H1 (cell line): ENCODE measurements at regions not wholly inside any gene's neighbourhood (a gene's known extent, or its start where the extent isn't known, plus 50 kb on each side); places are given as distances from the start of the nearest gene placed in this dataset.

ENCODE experiments used
- CTCF ChIA-PET: fragments of 300-600 bp; sonication (Branson Sonifier 250); formaldehyde crosslinking; loops from one replicate; lab custom pipeline; 2021; ENCODE audit not compliant: partially characterized antibody; lab: Charles Lee
- POLR2A ChIA-PET: fragments of 300-600 bp; sonication (Branson Sonifier 250); formaldehyde crosslinking; loops from one replicate; lab custom pipeline; 2021; ENCODE audit warnings: inconsistent platforms; ENCODE audit not compliant: partially characterized antibody; lab: Charles Lee
- DNase-seq, 2 experiments: peaks; one replicate each; pipeline versions ENCODE4 v3.0.0 to v3.0.0-alpha.2; 2010 to 2022; ENCODE audit warnings: low spot score in 2 of 2, low read depth in 1 of 2, mixed read lengths in 1 of 2
- FAIRE-seq: peaks from 2 replicates; lab custom pipeline; 2011; peaks lifted over from hg19 to GRCh38; lab: Jason Lieb, UNC
- H2AFZ ChIP-seq: 2 replicates; pipeline ENCODE4 v1.8.1; 2012; ENCODE audit warnings: low read length, inconsistent platforms
- H2AK5ac ChIP-seq: 2 replicates; pipeline ENCODE4 v1.6.1; 2013; ENCODE audit warnings: low read depth, low read length
- H2BK120ac ChIP-seq: replicated peaks from 2 replicates; pipeline ENCODE3; 2013; ENCODE audit warnings: low read depth, low read length, inconsistent platforms
- H2BK12ac ChIP-seq: 2 replicates; pipeline ENCODE4 v1.6.1; 2013; ENCODE audit warnings: low read depth, low read length
- H2BK15ac ChIP-seq: 2 replicates; pipeline ENCODE4 v1.6.1; 2013; ENCODE audit warnings: low read length
- H2BK20ac ChIP-seq: 2 replicates; pipeline ENCODE4 v1.6.1; 2013; ENCODE audit warnings: low read length
- H2BK5ac ChIP-seq: 2 replicates; pipeline ENCODE4 v1.6.1; 2013; ENCODE audit warnings: low read depth, low read length
- H3K14ac ChIP-seq: 2 replicates; pipeline ENCODE4 v1.6.1; 2013; ENCODE audit warnings: inconsistent platforms; ENCODE audit not compliant: insufficient read length
- H3K18ac ChIP-seq: 2 replicates; pipeline ENCODE4 v1.6.1; 2013; ENCODE audit warnings: low read length; ENCODE audit errors: extremely low read depth
- H3K23ac ChIP-seq: 2 replicates; pipeline ENCODE4 v1.6.1; 2013; ENCODE audit warnings: inconsistent platforms; ENCODE audit not compliant: insufficient read length
- H3K23me2 ChIP-seq: 2 replicates; pipeline ENCODE4 v1.6.1; 2013; ENCODE audit warnings: low read depth, low read length
- H3K27ac ChIP-seq: 2 replicates; pipeline ENCODE4 v1.6.1; 2011; ENCODE audit warnings: low read depth, low read length, inconsistent platforms
- H3K27me3 ChIP-seq, 4 experiments: replicated peaks in 1 of 4; 1 replicate in 1 of 4; 2 replicates in 3 of 4; pipeline versions ENCODE4 v1.6.1 to v1.8.1; 2011 to 2013; ENCODE audit warnings: low read length in 3 of 4, mild to moderate bottlenecking in 3 of 4, inconsistent platforms in 2 of 4, mixed read lengths in 2 of 4, moderate library complexity in 1 of 4; ENCODE audit not compliant: control insufficient read depth in 3 of 4, insufficient read depth in 3 of 4; ENCODE audit errors: extremely low read depth in 1 of 4
- H3K36me3 ChIP-seq, 4 experiments: 2 replicates each; pipeline versions ENCODE4 v1.6.1 to v1.8.1; 2011 to 2013; ENCODE audit warnings: mild to moderate bottlenecking in 4 of 4, low read length in 3 of 4, moderate library complexity in 2 of 4, control low read depth in 1 of 4, inconsistent platforms in 1 of 4; ENCODE audit not compliant: insufficient read depth in 4 of 4, control insufficient read depth in 2 of 4
- H3K4ac ChIP-seq: replicated peaks from 2 replicates; pipeline ENCODE3; 2013; ENCODE audit warnings: low read length, low read depth, mixed read lengths, inconsistent platforms; ENCODE audit not compliant: insufficient read length
- H3K4me1 ChIP-seq, 4 experiments: replicated peaks in 1 of 4; 1 replicate in 1 of 4; 2 replicates in 3 of 4; pipeline versions ENCODE4 v1.6.1 to v1.8.1; 2011 to 2013; ENCODE audit warnings: low read length in 3 of 4, inconsistent platforms in 2 of 4, mixed read lengths in 1 of 4; ENCODE audit not compliant: insufficient read depth in 4 of 4, control insufficient read depth in 3 of 4
- H3K4me2 ChIP-seq, 2 experiments: 2 replicates each; pipeline versions ENCODE4 v1.6.1 to v1.8.1; 2011 to 2013; ENCODE audit warnings: low read depth in 2 of 2, low read length in 2 of 2, control low read depth in 1 of 2, inconsistent platforms in 1 of 2, mild to moderate bottlenecking in 1 of 2; ENCODE audit not compliant: insufficient read depth in 1 of 2
- H3K4me3 ChIP-seq, 4 experiments: fragments of 200-600, 300-600 bp in 1 of 4; sonication (generic), shearing (Covaris generic), sonication (Bioruptor Twin) in 1 of 4; 2 replicates each; pipeline versions ENCODE4 v1.5.1 to v1.8.1; 2011 to 2016; ENCODE audit warnings: low read length in 4 of 4, low read depth in 3 of 4, control low read depth in 2 of 4, inconsistent platforms in 2 of 4, mild to moderate bottlenecking in 2 of 4, mixed read lengths in 1 of 4, moderate library complexity in 1 of 4; ENCODE audit not compliant: insufficient read depth in 2 of 4; ENCODE audit errors: extremely low read depth in 1 of 4
- H3K56ac ChIP-seq: replicated peaks from 2 replicates; pipeline ENCODE3; 2013; ENCODE audit warnings: low read depth, mild to moderate bottlenecking, mixed read lengths, low read length, inconsistent platforms; ENCODE audit not compliant: insufficient read length
- H3K79me1 ChIP-seq: 2 replicates; pipeline ENCODE4 v1.6.1; 2013; ENCODE audit warnings: low read depth, low read length, control low read depth
- H3K79me2 ChIP-seq, 2 experiments: 2 replicates each; pipeline versions ENCODE4 v1.6.1 to v1.8.1; 2012 to 2013; ENCODE audit warnings: low read length in 2 of 2, mild to moderate bottlenecking in 2 of 2, inconsistent platforms in 1 of 2; ENCODE audit not compliant: insufficient read depth in 2 of 2, control insufficient read depth in 1 of 2
- H3K9ac ChIP-seq, 4 experiments: replicated peaks in 1 of 4; 1 replicate in 1 of 4; 2 replicates in 3 of 4; pipeline versions ENCODE4 v1.6.1 to v1.8.1; 2011 to 2013; ENCODE audit warnings: low read depth in 3 of 4, low read length in 3 of 4, control low read depth in 2 of 4, mild to moderate bottlenecking in 2 of 4, moderate library complexity in 2 of 4, inconsistent platforms in 1 of 4; ENCODE audit errors: extremely low read depth in 1 of 4
- H3K9me3 ChIP-seq, 2 experiments: 2 replicates each; pipeline versions ENCODE4 v1.6.1 to v1.8.1; 2012 to 2013; ENCODE audit warnings: mild to moderate bottlenecking in 2 of 2, moderate library complexity in 2 of 2, control low read depth in 1 of 2, inconsistent platforms in 1 of 2, low read depth in 1 of 2, low read length in 1 of 2, mixed read lengths in 1 of 2; ENCODE audit not compliant: insufficient read depth in 2 of 2
- H4K20me1 ChIP-seq, 2 experiments: replicated peaks in 1 of 2; 2 replicates each; pipeline versions ENCODE3 to v1.8.1; 2011 to 2013; ENCODE audit warnings: inconsistent platforms in 2 of 2, low read length in 2 of 2, mild to moderate bottlenecking in 1 of 2; ENCODE audit not compliant: insufficient read depth in 2 of 2, control insufficient read depth in 1 of 2
- H4K5ac ChIP-seq: 2 replicates; pipeline ENCODE4 v1.6.1; 2013; ENCODE audit warnings: low read length, low read depth, mixed read lengths, inconsistent platforms; ENCODE audit not compliant: insufficient read length
- H4K8ac ChIP-seq: 2 replicates; pipeline ENCODE4 v1.8.0; 2013; ENCODE audit warnings: mild to moderate bottlenecking, moderate library complexity, low read length, inconsistent platforms; ENCODE audit not compliant: insufficient read depth; ENCODE audit errors: extremely low read depth
- H4K91ac ChIP-seq: replicated peaks from 2 replicates; pipeline ENCODE3; 2013; ENCODE audit warnings: low read length, mixed read lengths, inconsistent platforms; ENCODE audit not compliant: insufficient read length
- CHD2 ChIP-seq: IDR thresholded peaks from 2 replicates; pipeline ENCODE4 v1.6.1; 2012; ENCODE audit warnings: low read length, improper control_type of control experiment
- CTBP2 ChIP-seq: IDR thresholded peaks from 2 replicates; pipeline ENCODE4 v1.7.0; 2011; ENCODE audit warnings: borderline replicate concordance, mild to moderate bottlenecking, moderate library complexity, mixed read lengths, low read length; ENCODE audit not compliant: insufficient read depth, insufficient read length
- FOSL1 ChIP-seq: IDR thresholded peaks from 2 replicates; pipeline ENCODE4 v1.6.1; 2011; ENCODE audit warnings: mild to moderate bottlenecking, low read depth, low read length, moderate library complexity; ENCODE audit not compliant: insufficient read depth
- KDM5A ChIP-seq: fragments of 200-600 bp; IDR thresholded peaks from 2 replicates; pipeline ENCODE4 v1.7.1; 2012; ENCODE audit warnings: mild to moderate bottlenecking, low read length, inconsistent platforms, mixed read lengths
- NANOG ChIP-seq: IDR thresholded peaks from 2 replicates; pipeline ENCODE4 v1.6.1; 2011; ENCODE audit warnings: low read length, low read depth, mild to moderate bottlenecking, inconsistent platforms; ENCODE audit not compliant: insufficient read depth, poor library complexity, severe bottlenecking
- SIN3A ChIP-seq, 2 experiments: IDR thresholded peaks in 1 of 2; conservative IDR thresholded peaks in 1 of 2; 2 replicates each; pipeline ENCODE4 v1.6.1; 2011 to 2012; ENCODE audit warnings: low read length in 2 of 2, improper control_type of control experiment in 1 of 2, low read depth in 1 of 2, mild to moderate bottlenecking in 1 of 2
- WGBS, 2 experiments: shearing (Covaris generic) in 1 of 2; methylation state at CpG; one replicate each; pipeline versions ENCODE4 v1.1.6 to v1.1.7; 2013 to 2015; ENCODE audit warnings: low lambda C conversion rate in 2 of 2, mixed read lengths in 2 of 2, inconsistent platforms in 1 of 2, low coverage in 1 of 2, missing lambda C conversion rate in 1 of 2; ENCODE audit not compliant: insufficient replicate concordance in 2 of 2, insufficient coverage in 1 of 2, insufficient read length in 1 of 2; ENCODE audit errors: extremely low coverage in 1 of 2, missing lambda C conversion rate in 1 of 2; 5-methylcytosine and 5-hydroxymethylcytosine counted together
- TF ChIP-seq, protein P1 (sequence below): IDR thresholded peaks from 2 replicates; pipeline ENCODE4 v1.6.1; 2012; ENCODE audit warnings: inconsistent platforms

DNA sequence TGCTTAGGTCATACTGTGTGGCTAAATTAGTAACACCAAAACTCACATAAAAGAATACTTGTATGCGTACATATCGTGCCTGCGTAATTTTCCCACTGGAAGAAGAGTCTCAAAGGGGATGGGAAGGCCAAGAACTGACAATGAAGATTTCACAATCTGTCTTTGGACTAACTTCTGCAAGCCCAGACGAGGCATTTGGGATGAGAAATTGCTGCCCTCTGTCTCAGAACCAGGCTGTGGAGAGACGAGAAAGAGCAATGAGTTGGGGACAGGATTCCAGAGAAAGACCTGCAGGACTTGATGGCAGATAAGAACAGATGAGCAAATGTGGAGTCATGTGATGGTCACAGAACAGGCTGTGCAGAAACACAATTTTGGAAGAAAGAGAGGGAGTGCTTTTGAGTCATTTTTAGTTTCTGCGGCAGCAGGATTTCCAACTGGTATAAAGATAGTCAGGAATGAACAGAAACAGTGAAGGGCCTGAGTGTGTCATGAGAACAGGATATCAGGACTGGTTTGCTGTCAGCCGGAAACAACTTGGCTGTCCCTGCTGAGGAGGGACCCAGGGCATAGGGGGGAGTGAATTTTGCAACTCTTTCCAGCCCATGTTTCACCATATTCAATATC lies 82.7 kb upstream of the CTSC start:
- Histone ChIP-seq H2BK120ac (no peak overlapping the region), H4K8ac (no peak overlapping the region), H3K79me1 (no peaks in the 10 kb centered on the region; the same call in 1 of the 2 replicates), H3K9me3 (no peaks in the 10 kb centered on the region), H3K4ac (no peak overlapping the region), H3K79me2 (no peaks in the 10 kb centered on the region), H3K27me3 (no peaks in the 10 kb centered on the region), H3K9ac (no peak overlapping the region), H3K4me2 (no peak overlapping the region), H3K56ac (no peak overlapping the region), H2AK5ac (no peak overlapping the region), H3K18ac (no peak overlapping the region), H3K4me1 (peaks cover 0 to 7% (median 1%) of the 10 kb centered on the region in 4 experiments; a peak in 3 of 7 replicates), H4K91ac (no peak overlapping the region), H3K23ac (no peak overlapping the region), H3K4me3 (no peak overlapping the region), H3K23me2 (no peaks in the 10 kb centered on the region; the same call in 1 of the 2 replicates), H3K14ac (no peak overlapping the region), H3K36me3 (no peaks in the 10 kb centered on the region), H2BK12ac (no peak overlapping the region), H4K20me1 (no peaks in the 10 kb centered on the region), H3K27ac (no peak overlapping the region), H2BK20ac (no peak overlapping the region), H2AFZ (no peak overlapping the region), H2BK5ac (no peak overlapping the region), H4K5ac (no peak overlapping the region), H2BK15ac (no peak overlapping the region)
- DNase-seq (no peak), FAIRE-seq (no peak)
- 89% methylated on average over 7 of the region's 7 CpGs; no CpG with 5 or more reads in 1 of the 2 experiments for WGBS, 2 experiments
- POLR2A ChIA-PET, result no interaction called here
- CTCF ChIA-PET, result no interaction called here
- TF ChIP-seq, protein P1, sequence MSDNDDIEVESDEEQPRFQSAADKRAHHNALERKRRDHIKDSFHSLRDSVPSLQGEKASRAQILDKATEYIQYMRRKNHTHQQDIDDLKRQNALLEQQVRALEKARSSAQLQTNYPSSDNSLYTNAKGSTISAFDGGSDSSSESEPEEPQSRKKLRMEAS, result no peak
- TF ChIP-seq NANOG (no peak), SIN3A (conservative IDR thresholded peaks at IDR 0.05 in 1 of 2, IDR thresholded peaks at IDR 0.05 in 1 of 2; ENCODE audit: low read depth in 1 of 2, low read length in 2 of 2) (no peak), CTBP2 (no peak), FOSL1 (no peak), CHD2 (no peak), KDM5A (no peak)
